GM18508 (cell line): ENCODE measurements at regions not wholly inside any gene's neighbourhood (a gene's known extent, or its start where the extent isn't known, plus 50 kb on each side); places are given as distances from the start of the nearest gene placed in this dataset.

Experiments used
- ATAC-seq: cut with Tn5 transposase; IDR thresholded peaks from one replicate; pipeline ENCODE4 v1.9.1; 2021; ENCODE audit warnings: moderate number of reproducible peaks; ENCODE audit not compliant: insufficient read depth, unreplicated experiment

DNA sequence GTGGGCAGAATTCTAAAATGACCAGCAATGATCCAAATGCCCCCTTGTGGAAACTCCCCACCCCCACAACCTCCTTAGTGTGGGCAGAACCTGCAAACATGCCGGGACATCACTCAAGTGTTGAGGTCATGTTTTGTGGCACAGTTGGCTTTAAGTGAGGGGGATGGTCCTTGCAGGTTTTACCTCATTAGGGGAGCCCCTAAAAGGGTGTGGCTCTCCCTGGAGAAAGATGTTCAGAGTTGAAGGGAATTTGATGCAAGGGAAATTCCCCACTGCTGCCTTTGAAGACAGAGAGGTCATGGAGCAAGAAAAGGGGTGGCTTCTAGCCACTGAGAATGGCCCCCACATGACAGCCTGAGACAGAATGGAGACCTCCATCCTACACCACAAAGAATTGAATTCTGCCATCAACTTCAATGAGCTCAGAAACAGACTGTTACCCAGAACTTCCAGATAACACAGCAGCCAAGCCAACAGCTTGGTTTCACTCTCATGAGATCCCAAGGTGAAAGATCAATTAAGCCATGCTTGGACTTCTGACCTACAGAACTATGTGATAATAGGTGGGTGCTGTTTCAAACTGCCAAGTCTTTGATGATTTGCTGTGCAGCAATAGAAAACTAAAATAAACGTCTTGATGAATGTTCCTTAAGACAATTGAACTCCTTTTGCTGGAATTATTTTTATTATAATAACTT lies 103.4 kb downstream of the MED10 start:
- ATAC-seq: no peak

DNA sequence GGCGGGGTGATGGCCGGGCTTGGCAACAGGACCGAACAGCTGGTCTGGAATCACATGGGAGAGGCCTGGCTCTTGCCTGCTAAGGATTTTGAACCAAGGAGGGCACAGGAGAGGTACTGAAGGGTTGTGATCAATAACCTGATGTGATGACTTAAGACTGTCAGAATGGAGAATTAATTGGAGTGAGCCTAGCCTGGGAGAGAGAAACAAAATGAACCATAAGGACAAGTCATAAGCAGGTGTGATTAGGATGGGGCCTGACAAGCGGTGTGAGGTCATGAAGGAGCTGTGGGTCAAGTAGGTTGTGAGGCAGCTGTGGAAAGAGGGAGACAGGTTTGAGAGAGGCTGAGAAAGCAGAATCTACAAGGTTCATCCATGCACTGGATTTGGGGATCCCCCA lies 104.6 kb downstream of the MED10 start:
- ATAC-seq: no peak

DNA sequence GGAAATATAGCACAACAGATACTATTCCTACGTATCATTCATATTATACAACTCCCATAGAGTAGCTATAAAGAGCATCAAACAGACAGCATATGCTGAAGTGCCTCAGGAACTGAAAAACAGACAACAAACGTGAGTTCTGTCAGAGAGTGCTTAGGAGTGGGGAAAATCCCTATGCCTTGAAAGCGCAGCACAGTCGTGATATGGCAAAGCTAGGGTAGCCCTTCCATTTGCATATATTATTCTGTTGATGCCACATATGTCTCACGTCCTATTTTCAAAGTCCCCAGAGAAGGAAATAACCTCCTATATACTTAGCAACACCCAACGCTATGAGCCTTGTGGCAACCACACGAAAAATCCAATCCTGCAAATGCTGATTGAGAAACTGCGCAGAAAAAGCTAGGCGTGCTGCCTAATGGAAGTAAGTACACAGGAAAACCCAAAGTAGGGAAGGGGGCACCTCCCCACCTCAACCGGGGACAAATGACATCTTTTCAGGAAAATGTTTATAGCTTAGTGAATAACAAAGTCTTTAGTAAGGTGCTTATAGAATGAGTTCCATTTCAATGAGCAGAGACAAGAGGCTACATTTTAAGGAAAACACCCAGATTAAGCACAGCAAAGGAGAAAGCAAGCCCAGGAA lies 105.1 kb downstream of the MED10 start:
- ATAC-seq: no peak

GRCh38 chr5:6269925-6270324 lies 108.4 kb downstream of the MED10 start:
- no peak for ATAC-seq

GRCh38 chr5:6266671-6267197 lies 111.6 kb downstream of the MED10 start:
- ATAC-seq: no peak

DNA sequence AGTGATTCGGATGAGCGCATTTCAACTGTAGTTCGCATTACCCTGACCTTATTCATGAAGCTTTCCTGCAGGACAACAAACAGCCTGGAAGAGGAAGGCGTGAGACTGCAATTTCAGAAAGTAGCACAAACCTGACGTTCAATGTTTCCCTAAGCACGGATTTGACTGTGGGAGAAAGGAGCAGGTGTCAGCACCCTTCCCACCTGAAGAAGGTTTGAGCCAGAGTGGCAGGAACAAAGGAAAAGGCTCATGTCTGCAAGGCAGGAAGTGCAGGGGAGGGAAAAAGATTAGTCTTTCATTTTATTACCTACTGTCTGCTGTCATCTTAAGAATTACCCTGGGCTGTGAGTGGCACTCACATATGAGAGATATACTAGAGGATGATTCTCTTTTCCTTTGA lies 114.0 kb downstream of the MED10 start:
- no peak for ATAC-seq

- no peak for ATAC-seq
Observed at GRCh38 chr5:6262651-6263363, 115.5 kb downstream of the MED10 start.

DNA sequence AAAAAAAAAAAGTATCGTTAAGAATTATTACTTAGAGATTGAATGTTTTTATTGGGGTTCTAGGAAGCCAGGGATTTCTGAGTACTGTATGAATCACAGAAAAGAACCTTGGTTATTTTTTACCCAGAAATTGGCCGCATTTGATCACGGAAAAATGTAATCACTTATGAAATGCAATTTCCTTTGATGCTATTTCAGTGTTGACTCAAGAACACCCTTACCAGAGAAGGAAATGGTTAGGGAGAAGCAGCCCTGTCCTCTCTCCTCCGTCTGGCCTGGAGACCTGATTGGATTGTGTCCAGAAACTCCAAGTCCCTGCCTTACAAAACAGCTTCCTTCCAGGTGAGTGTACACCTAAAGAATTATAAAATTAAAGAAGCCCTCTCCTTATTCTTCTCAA lies 116.7 kb downstream of the MED10 start:
- no peak for ATAC-seq

GRCh38 chr5:6261256-6261655 lies 117.1 kb downstream of the MED10 start:
- ATAC-seq: no peak

GRCh38 chr5:6260846-6261245 lies 117.5 kb downstream of the MED10 start:
- no peak for ATAC-seq

- no peak for ATAC-seq
Observed at GRCh38 chr5:6256901-6257300, 121.4 kb downstream of the MED10 start.

- ATAC-seq: no peak
Observed at GRCh38 chr5:6255956-6256355, 122.4 kb downstream of the MED10 start.

DNA sequence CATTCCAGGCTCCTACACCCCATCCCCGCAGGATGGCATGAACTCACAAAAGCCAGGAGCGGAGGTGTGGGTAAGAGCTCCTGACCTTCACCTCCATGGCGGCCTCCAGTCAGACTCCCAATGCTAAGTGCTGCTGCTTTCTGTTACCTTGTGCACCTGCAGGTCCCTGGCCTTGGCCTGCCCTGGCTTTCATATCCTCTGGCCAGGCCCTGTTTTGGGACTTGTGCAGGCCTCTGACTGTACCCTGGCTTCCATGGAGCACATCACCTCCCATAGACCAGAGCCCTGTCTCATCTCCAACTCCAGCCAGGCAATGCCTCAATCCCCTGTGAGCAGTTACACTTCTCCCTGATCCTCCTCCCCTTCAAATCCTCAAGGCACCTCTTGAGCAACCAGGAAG lies 124.5 kb downstream of the MED10 start:
- no peak for ATAC-seq

GRCh38 chr5:6253281-6253680 lies 125.1 kb downstream of the MED10 start:
- ATAC-seq: no peak

GRCh38 chr5:6252581-6252980 lies 125.8 kb downstream of the MED10 start:
- ATAC-seq: no peak

GRCh38 chr5:6251565-6252102 lies 126.7 kb downstream of the MED10 start:
- no peak for ATAC-seq

DNA sequence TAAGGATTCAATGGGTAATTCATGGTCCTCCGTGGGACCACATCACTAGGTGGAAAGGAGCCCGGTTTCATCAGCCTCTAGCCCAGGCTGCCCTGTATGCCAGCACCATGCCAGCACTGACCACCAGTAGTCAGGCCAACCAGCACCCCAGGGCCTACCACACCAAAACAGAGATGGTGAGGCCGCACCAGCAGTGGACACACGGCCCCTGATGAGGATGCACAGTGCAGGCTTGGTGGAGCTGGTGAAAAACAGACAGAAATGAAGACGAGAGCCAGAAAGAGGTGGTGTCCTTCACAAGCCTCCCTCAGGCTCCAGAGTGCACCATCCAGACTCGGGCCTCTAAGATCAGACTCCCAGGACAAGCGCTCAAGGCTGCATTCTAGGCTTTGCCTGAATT lies 128.2 kb downstream of the MED10 start:
- ATAC-seq: no peak

DNA sequence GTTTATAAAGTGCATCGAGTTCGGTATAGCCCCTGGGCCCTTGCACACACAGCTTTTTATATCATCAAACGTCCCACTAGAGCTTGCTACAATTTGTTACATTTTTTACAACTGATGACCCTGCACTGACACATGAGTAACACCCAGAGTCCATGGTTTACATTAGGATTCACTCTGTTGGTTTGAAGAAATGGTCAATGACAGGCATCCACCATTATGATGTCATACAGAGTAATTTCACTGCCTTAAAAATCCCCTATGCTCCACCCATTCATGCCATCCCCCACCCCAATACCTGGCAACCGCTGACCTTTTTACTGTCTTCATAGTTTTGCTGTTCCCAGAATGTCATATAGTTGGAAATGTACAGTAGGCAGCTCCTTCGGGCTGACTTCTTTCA lies 130.2 kb downstream of the MED10 start:
- ATAC-seq: no peak

DNA sequence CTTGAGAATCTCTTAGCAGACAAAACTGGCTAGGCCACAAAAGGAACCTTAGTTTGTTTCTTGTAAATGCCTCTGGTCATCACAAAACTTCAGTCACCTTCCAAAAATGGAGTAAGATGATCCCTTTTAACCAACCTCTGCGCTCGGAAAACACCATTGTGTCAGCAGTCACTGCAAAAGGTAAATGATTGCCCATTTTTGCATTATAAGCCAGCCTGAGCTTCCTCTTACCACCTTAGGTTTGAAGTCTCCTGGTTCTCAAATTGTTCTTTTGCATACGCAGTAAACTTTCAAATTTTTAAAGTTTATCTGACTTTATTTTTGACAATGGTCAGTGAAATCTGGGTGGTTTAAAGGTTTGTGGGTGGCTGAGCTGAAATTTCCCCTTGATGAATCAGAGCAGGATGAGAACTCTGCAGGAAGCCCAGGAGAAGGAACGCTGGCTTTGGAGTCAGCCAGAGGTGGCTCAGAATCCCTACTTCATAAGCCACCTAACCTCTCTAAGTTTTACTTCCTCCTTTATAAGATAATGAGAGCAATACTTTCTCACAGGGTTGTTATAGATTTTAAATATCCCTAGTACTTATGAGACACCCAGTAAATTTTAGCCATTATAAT lies 131.4 kb downstream of the MED10 start:
- ATAC-seq: no peak

GRCh38 chr5:6244339-6244714 lies 134.0 kb downstream of the MED10 start:
- no peak for ATAC-seq
